ENCODE measurements at regions not wholly inside any gene's neighbourhood (a gene's known extent, or its start where the extent isn't known, plus 50 kb on each side); places are given as distances from the start of the nearest gene placed in this dataset.

- DNase-seq, result no peak
- intact Hi-C loops (cut with micrococcal nuclease), result no loop called here
- H3K36me3 ChIP-seq (replicated peaks in 1 of 2; ENCODE audit: control insufficient read depth in 1 of 2, insufficient read depth in 2 of 2, low read length in 2 of 2), result no peaks in the 10 kb centered on the region
- no peak overlapping the region for H2AFZ ChIP-seq (ENCODE audit: insufficient read depth, low read depth, low read length, poor library complexity, severe bottlenecking)
- no peak overlapping the region for H3K27ac ChIP-seq (ENCODE audit: low read depth in 1 of 2, low read length in 2 of 2)
- no peaks in the 10 kb centered on the region for H3K27me3 Mint-ChIP-seq (ENCODE audit: low read depth in 3 of 3)
- no peak overlapping the region for H3K27ac Mint-ChIP-seq
- H3K4me3 Mint-ChIP-seq, result no peak overlapping the region
- H3K27me3 ChIP-seq (ENCODE audit: control insufficient read depth in 2 of 2, insufficient read depth in 2 of 2, low read length in 2 of 2), result no peaks in the 10 kb centered on the region
- peaks cover 4 to 8% of the 10 kb centered on the region in 2 donors for H3K4me1 ChIP-seq (ENCODE audit: control insufficient read depth in 1 of 2, insufficient read depth in 2 of 2, low read length in 2 of 2)
- TF ChIP-seq, protein P1, sequence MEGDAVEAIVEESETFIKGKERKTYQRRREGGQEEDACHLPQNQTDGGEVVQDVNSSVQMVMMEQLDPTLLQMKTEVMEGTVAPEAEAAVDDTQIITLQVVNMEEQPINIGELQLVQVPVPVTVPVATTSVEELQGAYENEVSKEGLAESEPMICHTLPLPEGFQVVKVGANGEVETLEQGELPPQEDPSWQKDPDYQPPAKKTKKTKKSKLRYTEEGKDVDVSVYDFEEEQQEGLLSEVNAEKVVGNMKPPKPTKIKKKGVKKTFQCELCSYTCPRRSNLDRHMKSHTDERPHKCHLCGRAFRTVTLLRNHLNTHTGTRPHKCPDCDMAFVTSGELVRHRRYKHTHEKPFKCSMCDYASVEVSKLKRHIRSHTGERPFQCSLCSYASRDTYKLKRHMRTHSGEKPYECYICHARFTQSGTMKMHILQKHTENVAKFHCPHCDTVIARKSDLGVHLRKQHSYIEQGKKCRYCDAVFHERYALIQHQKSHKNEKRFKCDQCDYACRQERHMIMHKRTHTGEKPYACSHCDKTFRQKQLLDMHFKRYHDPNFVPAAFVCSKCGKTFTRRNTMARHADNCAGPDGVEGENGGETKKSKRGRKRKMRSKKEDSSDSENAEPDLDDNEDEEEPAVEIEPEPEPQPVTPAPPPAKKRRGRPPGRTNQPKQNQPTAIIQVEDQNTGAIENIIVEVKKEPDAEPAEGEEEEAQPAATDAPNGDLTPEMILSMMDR (IDR thresholded peaks at IDR 0.05), result no peak
- H3K9me3 ChIP-seq (replicated peaks in 1 of 2; ENCODE audit: control insufficient read depth in 1 of 2, insufficient read depth in 1 of 2, low read length in 2 of 2), result no peaks in the 10 kb centered on the region
- no peak overlapping the region for H3K4me3 ChIP-seq (replicated peaks in 1 of 3; ENCODE audit: low read depth in 2 of 3, low read length in 3 of 3)
- WGBS (ENCODE audit: insufficient coverage), result no CpG with 5 or more reads among the region's 4 CpGs
- H3K9me3 Mint-ChIP-seq, result peaks cover 0 to 5% (median 3%) of the 10 kb centered on the region in 7 donors
- H4K20me1 ChIP-seq (ENCODE audit: insufficient read depth, low read length), result no peaks in the 10 kb centered on the region
- H3K4me2 ChIP-seq (replicated peaks; ENCODE audit: extremely low read depth, low read length, poor library complexity, severe bottlenecking), result no peak overlapping the region
- peaks cover 19% of the 10 kb centered on the region for H3K4me1 Mint-ChIP-seq
- H3K36me3 Mint-ChIP-seq, result no peaks in the 10 kb centered on the region
- no peaks in the 10 kb centered on the region for H3K79me2 ChIP-seq (ENCODE audit: insufficient read depth, low read length)
- no peak overlapping the region for H3K9ac ChIP-seq (ENCODE audit: insufficient read depth, low read length, poor library complexity, severe bottlenecking)
Measured at GRCh38 chr12:46445093-46445492, 72.5 kb upstream of the SLC38A2 start.

DNA sequence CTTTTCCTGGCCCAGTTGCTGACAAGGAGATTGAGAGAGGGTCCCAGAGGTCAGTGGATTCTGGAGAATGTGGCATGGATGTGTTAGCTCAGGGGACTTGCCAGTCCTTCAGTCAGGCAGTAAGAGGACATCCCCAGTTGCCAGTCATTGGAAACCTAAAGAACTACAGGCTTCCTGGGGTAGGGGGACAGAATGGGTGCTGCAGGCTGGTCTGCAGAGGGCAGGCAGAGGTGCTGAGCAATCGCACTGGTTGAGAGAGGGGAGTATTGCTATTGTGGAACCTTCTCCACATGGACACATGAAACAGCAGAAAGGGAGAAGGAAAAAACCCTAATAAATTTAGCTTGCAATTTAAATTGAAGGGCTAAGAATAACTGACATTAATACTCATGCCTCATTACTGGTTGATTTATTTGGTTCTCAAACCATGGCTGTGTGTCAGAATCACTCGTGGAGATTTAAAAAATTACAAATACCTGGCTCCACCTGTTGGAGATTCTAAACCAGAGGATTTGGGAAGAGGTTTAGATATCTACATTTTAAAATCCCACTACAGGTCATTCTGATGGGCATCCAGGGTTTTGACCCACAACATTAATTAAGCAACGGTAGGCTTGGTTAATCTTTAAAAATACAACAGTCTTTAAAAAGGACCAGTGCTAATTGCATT, 71.2 kb upstream of the SLC38A2 start:
- no peak for DNase-seq
- TF ChIP-seq, protein P1 (IDR thresholded peaks at IDR 0.05), result no peak
- H3K4me1 Mint-ChIP-seq, result peaks cover 9% of the 10 kb centered on the region

More for the DNA sequence above, 71.2 kb upstream of the SLC38A2 start:
- Mint-ChIP-seq H3K36me3 (no peaks in the 10 kb centered on the region), H3K27me3 (ENCODE audit: low read depth in 3 of 3) (peaks cover 0 to under 1% (median 0%) of the 10 kb centered on the region in 3 donors), H3K9me3 (peaks cover 0 to 5% (median 3%) of the 10 kb centered on the region in 7 donors), H3K27ac (no peak overlapping the region), H3K4me3 (no peak overlapping the region)
- Histone ChIP-seq H3K36me3 (replicated peaks in 1 of 2; ENCODE audit: control insufficient read depth in 1 of 2, insufficient read depth in 2 of 2, low read length in 2 of 2) (no peaks in the 10 kb centered on the region), H3K9ac (ENCODE audit: insufficient read depth, low read length, poor library complexity, severe bottlenecking) (no peak overlapping the region), H4K20me1 (ENCODE audit: insufficient read depth, low read length) (no peaks in the 10 kb centered on the region), H3K27ac (ENCODE audit: low read depth in 1 of 2, low read length in 2 of 2) (no peak overlapping the region), H3K27me3 (ENCODE audit: control insufficient read depth in 2 of 2, insufficient read depth in 2 of 2, low read length in 2 of 2) (no peaks in the 10 kb centered on the region), H3K4me2 (replicated peaks; ENCODE audit: extremely low read depth, low read length, poor library complexity, severe bottlenecking) (no peak overlapping the region), H3K4me3 (replicated peaks in 1 of 3; ENCODE audit: low read depth in 2 of 3, low read length in 3 of 3) (no peak overlapping the region), H2AFZ (ENCODE audit: insufficient read depth, low read depth, low read length, poor library complexity, severe bottlenecking) (no peak overlapping the region), H3K9me3 (replicated peaks in 1 of 2; ENCODE audit: control insufficient read depth in 1 of 2, insufficient read depth in 1 of 2, low read length in 2 of 2) (no peaks in the 10 kb centered on the region), H3K79me2 (ENCODE audit: insufficient read depth, low read length) (no peaks in the 10 kb centered on the region), H3K4me1 (ENCODE audit: control insufficient read depth in 1 of 2, insufficient read depth in 2 of 2, low read length in 2 of 2) (no peaks in the 10 kb centered on the region)
- WGBS (ENCODE audit: insufficient coverage), result no CpG with 5 or more reads among the region's 3 CpGs
- intact Hi-C loops (cut with micrococcal nuclease), result no loop called here

Data from CD14-positive monocyte (primary cell).